SH-SY5Y (cell line): ENCODE measurements at regions not wholly inside any gene's neighbourhood (a gene's known extent, or its start where the extent isn't known, plus 50 kb on each side); places are given as distances from the start of the nearest gene placed in this dataset.

Experiments
- GATA2 ChIP-seq: IDR thresholded peaks from 2 replicates; pipeline ENCODE4 v1.6.1; 2011; ENCODE audit warnings: mild to moderate bottlenecking, low read depth, low read length
- GATA3 ChIP-seq: IDR thresholded peaks from 2 replicates; pipeline ENCODE4 v1.6.1; 2011; ENCODE audit warnings: low read depth, mild to moderate bottlenecking, low read length, moderate library complexity

DNA sequence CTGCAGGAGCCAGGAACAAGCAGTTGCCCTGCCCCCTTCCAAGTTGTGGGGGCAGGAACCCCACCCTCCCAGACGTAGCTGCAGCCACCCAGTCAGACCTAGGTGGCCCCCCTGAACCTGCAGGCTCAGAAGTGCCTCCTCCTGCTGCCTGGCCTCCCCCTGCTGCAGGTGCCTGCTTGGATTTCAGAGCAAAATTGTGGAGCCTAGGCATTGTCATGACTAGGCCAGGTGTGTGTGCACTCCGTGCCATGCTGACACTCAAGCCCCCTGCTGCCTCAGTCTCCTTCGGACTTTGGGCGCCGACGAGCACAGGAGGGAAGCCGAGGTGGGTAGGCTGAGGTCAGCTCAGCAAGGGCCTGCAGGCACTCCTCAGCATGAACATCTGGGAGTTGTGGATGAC, 733.9 kb upstream of the ZWINT start:
- no peak for TF ChIP-seq GATA2
- no peak for TF ChIP-seq GATA3
